Activated naive CD8-positive, alpha-beta T cell treated with anti-CD3 and anti-CD28 coated beads, Interleukin-2, amount 10 ng/mL, durations not matched to agents 7 days and 5 days (primary cell): ENCODE measurements at regions not wholly inside any gene's neighbourhood (a gene's known extent, or its start where the extent isn't known, plus 50 kb on each side); places are given as distances from the start of the nearest gene placed in this dataset.

ENCODE experiments used
- ATAC-seq: fragments of 150-1000 bp; cut with Tn5 transposase; one replicate; pipeline ENCODE4 v1.10.0; 2021; ENCODE audit warnings: low read depth, moderate library complexity
- POLR2A ChIA-PET: fragments of 350-600 bp; sonication (Branson Sonifier 250); formaldehyde crosslinking; loops from one replicate; lab custom pipeline; 2021; ENCODE audit warnings: antibody characterized with exemption; lab: Charles Lee
- DNase-seq: peaks from one replicate; pipeline ENCODE4 v3.0.0; 2021
- H3K27ac Mint-ChIP-seq: one replicate; pipeline ENCODE4 v1.8.0; 2022; ENCODE audit warnings: mild to moderate bottlenecking, mixed read lengths
- H3K27me3 Mint-ChIP-seq: one replicate; pipeline ENCODE4 v1.8.0; 2022; ENCODE audit warnings: mild to moderate bottlenecking, moderate library complexity, mixed read lengths
- H3K36me3 Mint-ChIP-seq: one replicate; pipeline ENCODE4 v1.8.0; 2021; ENCODE audit warnings: mild to moderate bottlenecking, mixed read lengths
- H3K4me1 Mint-ChIP-seq: one replicate; pipeline ENCODE4 v1.8.0; 2021; ENCODE audit warnings: mixed read lengths
- H3K4me3 Mint-ChIP-seq: one replicate; pipeline ENCODE4 v1.8.0; 2022; ENCODE audit warnings: mild to moderate bottlenecking, moderate library complexity, mixed read lengths
- H3K9me3 Mint-ChIP-seq: one replicate; pipeline ENCODE4 v1.8.0; 2021; ENCODE audit warnings: mixed read lengths

DNA sequence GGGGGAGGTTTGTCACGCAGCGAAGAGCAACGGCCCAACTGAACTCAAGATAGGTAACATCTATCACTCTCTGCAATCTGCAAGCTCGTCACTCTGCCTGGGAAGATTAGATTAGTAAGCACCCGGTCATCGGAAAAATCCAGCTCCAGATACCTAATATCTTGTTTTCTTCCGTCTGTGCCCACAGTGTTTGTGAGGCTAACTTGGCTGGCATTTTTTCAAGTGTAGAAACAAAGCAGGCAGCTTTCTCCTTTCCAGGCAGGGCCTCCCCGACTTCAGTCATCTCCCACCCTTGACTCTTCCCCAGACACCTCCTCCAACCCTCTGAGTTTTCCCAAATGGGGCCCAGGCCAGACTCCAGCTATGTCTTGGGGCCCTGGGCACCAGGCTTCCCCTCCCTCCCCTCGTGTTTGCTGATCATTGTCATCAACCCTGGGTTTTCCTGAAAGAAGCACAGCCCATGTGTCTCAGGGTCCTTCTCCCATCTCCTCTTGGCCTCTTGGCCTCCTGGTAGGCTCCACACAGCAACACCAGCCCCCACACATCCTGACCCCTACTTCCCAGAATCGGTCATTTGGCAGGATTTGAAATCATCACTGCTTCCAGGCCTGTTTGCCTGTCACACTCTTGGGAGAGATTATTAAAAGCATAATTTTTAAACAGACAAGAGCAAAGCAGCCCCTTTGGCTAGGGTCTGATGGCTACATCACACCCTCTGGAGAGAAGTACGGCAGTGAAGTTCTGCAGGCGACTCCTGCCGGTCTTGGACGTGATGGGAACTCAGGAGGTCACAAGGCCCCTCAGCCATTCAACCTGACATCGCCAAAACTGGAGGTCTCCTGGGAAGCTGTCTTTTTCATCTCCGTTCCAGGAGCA lies 144.9 kb upstream of the ID2 start:
- H3K27me3 Mint-ChIP-seq = no peaks in the 10 kb centered on the region
- ATAC-seq (no peak), DNase-seq (no peak)
- peak overlapping the region; percentile 68 for H3K27ac Mint-ChIP-seq
- H3K36me3 Mint-ChIP-seq = peaks cover 3% of the 10 kb centered on the region
- POLR2A ChIA-PET = interaction anchor here (0.6 to 1.9 kb wide), 5 partner anchors 14 to 469 kb away, joined by 3 to 10 read pairs (median 5); partner anchors contain the start of gene ID2
- peaks cover 8% of the 10 kb centered on the region for H3K9me3 Mint-ChIP-seq
- H3K4me1 Mint-ChIP-seq = peaks cover 50% of the 10 kb centered on the region
- no peak overlapping the region for H3K4me3 Mint-ChIP-seq

DNA sequence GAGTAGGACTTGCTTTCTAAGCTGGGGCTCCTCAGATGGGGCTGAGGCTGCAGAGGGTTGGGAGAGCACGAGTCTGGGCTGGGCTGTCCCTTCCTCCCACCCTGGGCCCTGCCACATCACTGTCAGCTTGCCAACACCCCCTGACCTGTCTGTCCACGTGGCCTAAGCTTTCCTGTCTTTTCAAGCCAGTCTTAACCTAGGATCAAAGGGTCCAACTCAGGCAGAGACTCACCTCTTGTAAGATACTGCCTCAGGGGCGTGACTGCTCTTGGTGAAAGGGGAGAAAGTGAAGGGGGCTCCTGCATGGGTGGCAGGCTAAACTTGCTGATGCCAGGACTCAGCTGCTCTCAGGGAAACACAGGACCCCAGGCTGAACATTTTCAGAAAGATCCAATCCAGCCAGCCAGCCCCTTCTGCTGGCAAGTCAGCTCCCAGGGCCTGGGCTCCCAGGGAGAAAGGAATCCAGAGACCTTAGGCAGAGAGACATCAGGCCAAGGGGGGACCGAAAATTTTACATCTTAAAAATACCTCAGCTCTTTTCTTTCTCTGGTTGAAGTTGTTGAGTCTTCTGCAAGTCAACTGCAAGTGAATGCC lies 144.2 kb upstream of the ID2 start:
- DNase-seq (no peak), ATAC-seq (no peak)
- H3K4me1 Mint-ChIP-seq = peaks cover 57% of the 10 kb centered on the region
- no peak overlapping the region for H3K4me3 Mint-ChIP-seq
- H3K27ac Mint-ChIP-seq = peak overlapping the region; percentile 67
- POLR2A ChIA-PET = interaction anchor here (0.9 to 1.9 kb wide), 6 partner anchors 8 to 144 kb away, joined by 3 to 10 read pairs (median 4); partner anchors contain the start of gene ID2
- no peaks in the 10 kb centered on the region for H3K27me3 Mint-ChIP-seq
- peaks cover 2% of the 10 kb centered on the region for H3K36me3 Mint-ChIP-seq
- H3K9me3 Mint-ChIP-seq = peaks cover 3% of the 10 kb centered on the region

DNA sequence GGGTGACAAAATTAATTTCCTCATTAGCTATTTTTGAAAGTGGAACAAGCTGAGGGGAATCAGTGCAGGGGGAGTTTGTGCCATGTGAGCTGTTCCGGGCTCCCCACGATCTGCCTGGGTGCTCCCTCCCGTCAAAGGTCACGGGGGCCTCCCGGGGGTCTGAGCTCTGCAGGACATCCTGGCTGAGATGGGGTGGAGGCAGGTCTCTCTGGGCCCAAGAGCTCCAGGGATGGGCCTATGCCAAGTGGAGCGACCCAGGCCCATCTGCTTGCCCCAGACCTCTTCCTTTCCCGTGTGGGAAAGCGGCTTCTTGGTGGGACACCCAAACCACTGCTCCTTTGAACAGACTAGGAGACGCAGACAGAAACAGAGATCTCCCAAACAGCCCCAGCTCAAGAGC lies 143.3 kb upstream of the ID2 start:
- H3K36me3 Mint-ChIP-seq = no peaks in the 10 kb centered on the region
- POLR2A ChIA-PET = interaction anchor here (1.2 to 1.9 kb wide), 6 partner anchors 9 to 143 kb away, joined by 3 to 10 read pairs (median 5); partner anchors contain the start of gene ID2
- H3K27ac Mint-ChIP-seq = peak overlapping the region; percentile 67
- no peak for DNase-seq
- no peak for ATAC-seq
- no peaks in the 10 kb centered on the region for H3K27me3 Mint-ChIP-seq
- H3K4me3 Mint-ChIP-seq = no peak overlapping the region
- peaks cover 66% of the 10 kb centered on the region for H3K4me1 Mint-ChIP-seq
- H3K9me3 Mint-ChIP-seq = no peaks in the 10 kb centered on the region

DNA sequence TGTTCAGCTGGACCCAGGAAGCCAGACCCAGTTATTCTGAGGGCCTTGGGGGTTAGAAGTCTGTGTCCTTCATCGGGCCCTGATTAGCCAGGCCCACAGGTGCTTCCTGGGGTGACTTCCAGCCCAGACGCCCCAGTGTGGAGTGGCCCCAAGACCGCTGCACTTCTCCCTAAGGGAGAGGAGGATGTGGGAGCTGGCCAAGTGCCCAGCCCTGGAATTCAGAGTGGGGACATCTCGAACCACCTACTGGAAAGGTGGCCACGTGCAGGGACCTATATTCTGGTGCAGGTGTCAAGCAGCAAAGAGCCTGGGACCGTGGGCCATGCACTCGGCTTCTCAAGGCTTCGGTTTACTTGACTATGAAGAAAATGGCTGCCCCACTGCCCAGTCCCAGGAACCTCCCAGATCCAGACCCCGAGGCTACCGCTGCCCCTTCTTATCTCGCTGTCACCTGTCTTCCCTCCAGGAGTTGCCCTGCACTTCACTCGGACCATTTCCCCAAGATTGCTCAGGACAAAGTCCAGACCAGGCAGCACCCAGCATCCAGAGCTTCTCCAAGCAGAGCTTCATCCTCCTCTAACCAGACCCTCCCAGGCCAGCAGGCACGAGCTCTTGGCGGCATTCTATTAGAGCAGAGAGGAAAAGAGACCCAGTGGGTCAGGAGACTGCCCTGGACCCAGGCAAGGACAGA lies 142.8 kb upstream of the ID2 start:
- Mint-ChIP-seq H3K27ac (peak overlapping the region; percentile 97), H3K36me3 (no peaks in the 10 kb centered on the region), H3K4me3 (no peak overlapping the region), H3K27me3 (no peaks in the 10 kb centered on the region), H3K9me3 (no peaks in the 10 kb centered on the region), H3K4me1 (peaks cover 71% of the 10 kb centered on the region)
- DNase-seq (no peak), ATAC-seq (no peak)
- POLR2A ChIA-PET = interaction anchor here (0.5 to 8.4 kb wide), 8 partner anchors 16 to 1551 kb away, joined by 3 to 122 read pairs (median 6); partner anchors contain the start of gene ID2

DNA sequence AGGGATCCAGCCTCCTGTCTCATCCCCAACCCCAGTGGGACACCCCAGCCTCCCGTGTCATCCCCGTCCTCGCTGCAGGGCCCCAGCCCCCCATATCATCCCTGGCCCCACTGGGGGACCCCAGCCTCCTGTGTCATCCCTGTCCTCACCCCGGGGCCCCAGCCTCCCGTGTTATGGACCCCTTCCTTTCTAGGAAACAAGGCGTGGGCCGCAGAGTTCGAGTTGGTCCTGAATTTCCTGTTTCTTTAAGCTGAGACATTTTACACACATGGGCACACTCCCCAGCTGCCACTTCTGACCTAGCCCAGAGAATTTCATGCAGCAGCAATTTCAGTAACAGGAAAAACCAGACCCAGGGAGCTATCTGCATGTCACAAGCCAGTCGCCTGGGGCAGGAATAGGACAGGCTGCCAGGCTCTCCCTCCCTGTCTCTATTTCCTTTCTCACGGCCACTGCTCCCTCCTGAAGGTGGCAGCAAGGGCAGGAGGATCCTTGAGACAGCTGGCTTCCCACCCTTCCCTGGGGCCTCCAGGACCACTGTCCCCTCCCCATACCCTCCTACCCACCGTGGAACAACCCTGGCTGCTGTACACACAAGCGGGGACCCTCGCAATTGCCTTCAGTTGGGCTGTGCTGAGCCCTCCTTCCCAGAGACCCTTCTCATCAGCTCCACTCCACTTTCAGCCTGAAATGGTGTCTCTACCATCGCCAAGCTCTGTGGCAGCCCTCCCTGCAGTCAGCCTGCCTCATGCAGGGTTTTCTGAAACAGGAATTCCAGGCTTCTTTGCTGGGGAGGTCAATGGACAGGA lies 141.9 kb upstream of the ID2 start:
- H3K4me3 Mint-ChIP-seq = peak overlapping the region; percentile 64
- ATAC-seq (no peak), DNase-seq (no peak)
- peaks cover 80% of the 10 kb centered on the region for H3K4me1 Mint-ChIP-seq
- H3K9me3 Mint-ChIP-seq = no peaks in the 10 kb centered on the region
- no peaks in the 10 kb centered on the region for H3K27me3 Mint-ChIP-seq
- peak overlapping the region; percentile 97 for H3K27ac Mint-ChIP-seq
- H3K36me3 Mint-ChIP-seq = no peaks in the 10 kb centered on the region
- POLR2A ChIA-PET = interaction anchor here (0.5 to 8.4 kb wide), 9 partner anchors 17 to 141 kb away, joined by 3 to 122 read pairs (median 4); partner anchors contain the start of gene ID2

DNA sequence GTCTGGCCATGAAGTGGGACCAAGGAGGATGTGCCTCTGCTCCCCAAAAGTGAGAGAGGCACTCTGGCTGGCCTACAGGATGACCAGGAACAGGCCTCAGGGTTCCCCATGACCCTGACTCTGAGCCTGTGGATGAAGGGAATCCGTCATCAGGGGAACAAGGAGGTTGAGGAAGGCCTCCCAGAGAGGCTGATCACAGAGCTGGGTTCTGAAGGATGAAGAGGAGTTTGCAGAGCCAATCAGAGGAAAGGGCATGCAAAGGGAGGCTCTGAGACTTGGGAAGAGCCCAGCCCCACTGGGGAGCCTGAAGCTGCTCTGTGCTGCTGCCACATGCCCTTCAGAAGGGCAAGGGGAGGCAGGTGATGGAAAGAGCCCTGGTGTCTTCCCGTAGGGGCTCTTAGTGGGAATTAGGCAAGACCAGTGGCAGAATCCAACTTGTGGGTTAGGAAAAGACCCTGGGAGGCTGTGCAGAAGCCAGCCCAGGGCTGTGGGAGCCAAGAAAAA lies 141.3 kb upstream of the ID2 start:
- no peaks in the 10 kb centered on the region for H3K36me3 Mint-ChIP-seq
- peaks cover 85% of the 10 kb centered on the region for H3K4me1 Mint-ChIP-seq
- no peak for ATAC-seq
- no peaks in the 10 kb centered on the region for H3K9me3 Mint-ChIP-seq
- peak overlapping the region; percentile 97 for H3K27ac Mint-ChIP-seq
- H3K4me3 Mint-ChIP-seq = peak overlapping the region; percentile 64
- H3K27me3 Mint-ChIP-seq = no peaks in the 10 kb centered on the region
- no peak for DNase-seq
- POLR2A ChIA-PET = interaction anchor here (1.2 to 8.4 kb wide), 6 partner anchors 17 to 231 kb away, joined by 3 to 122 read pairs (median 5); partner anchors contain the start of gene ID2

DNA sequence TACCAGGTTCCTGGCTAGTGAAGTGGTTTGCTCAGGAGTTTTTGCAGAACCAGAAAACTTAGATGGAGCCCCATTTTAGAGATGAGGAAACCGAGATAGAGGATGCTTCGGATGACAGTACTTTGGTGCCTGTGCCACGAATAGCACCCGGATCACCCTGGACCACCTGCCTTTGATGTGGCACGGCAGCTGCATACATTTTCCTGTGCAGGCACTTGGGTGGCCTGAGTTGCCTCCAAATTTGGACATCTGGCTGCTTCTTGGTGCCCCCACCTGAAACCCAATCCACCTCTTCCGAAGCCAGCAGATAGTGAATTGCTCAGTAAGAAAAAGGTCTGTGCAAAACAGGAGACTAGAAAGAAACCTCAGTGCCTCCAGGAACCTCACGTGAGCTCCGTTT lies 140.6 kb upstream of the ID2 start:
- peaks cover 82% of the 10 kb centered on the region for H3K4me1 Mint-ChIP-seq
- DNase-seq = peak; percentile 54
- peak overlapping the region; percentile 97 for H3K27ac Mint-ChIP-seq
- H3K36me3 Mint-ChIP-seq = no peaks in the 10 kb centered on the region
- no peaks in the 10 kb centered on the region for H3K9me3 Mint-ChIP-seq
- no peaks in the 10 kb centered on the region for H3K27me3 Mint-ChIP-seq
- POLR2A ChIA-PET = interaction anchor here (0.7 to 8.4 kb wide), 6 partner anchors 18 to 231 kb away, joined by 3 to 122 read pairs (median 4); partner anchors contain the start of gene ID2
- peak overlapping the region; percentile 64 for H3K4me3 Mint-ChIP-seq
- ATAC-seq = no peak

DNA sequence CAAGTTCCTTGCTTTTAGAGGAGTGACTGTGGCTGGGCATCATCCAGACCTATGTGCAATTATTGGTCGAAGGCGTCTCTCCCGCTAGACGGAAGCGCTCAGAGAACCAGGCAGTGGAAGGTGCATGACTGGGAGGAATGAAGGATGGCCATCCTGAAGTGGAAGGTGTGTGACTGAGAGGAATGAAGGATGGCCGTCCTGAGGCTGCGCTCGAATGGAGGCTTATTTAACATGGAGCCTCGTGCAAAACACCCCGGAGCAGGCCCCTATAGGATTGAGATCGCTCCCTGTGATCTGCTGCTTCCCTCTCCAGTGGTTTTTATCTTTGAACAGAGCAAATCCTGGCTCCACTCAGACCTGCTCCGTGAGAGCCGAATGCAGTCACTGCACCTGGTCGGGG lies 140.2 kb upstream of the ID2 start:
- Mint-ChIP-seq H3K27ac (peak overlapping the region; percentile 97), H3K9me3 (no peaks in the 10 kb centered on the region), H3K27me3 (no peaks in the 10 kb centered on the region), H3K4me1 (peaks cover 84% of the 10 kb centered on the region), H3K36me3 (no peaks in the 10 kb centered on the region), H3K4me3 (peak overlapping the region; percentile 64)
- POLR2A ChIA-PET = interaction anchor here (0.7 to 8.4 kb wide), 6 partner anchors 25 to 232 kb away, joined by 3 to 122 read pairs (median 6); partner anchors contain the start of gene ID2
- no peak for ATAC-seq
- DNase-seq = no peak

DNA sequence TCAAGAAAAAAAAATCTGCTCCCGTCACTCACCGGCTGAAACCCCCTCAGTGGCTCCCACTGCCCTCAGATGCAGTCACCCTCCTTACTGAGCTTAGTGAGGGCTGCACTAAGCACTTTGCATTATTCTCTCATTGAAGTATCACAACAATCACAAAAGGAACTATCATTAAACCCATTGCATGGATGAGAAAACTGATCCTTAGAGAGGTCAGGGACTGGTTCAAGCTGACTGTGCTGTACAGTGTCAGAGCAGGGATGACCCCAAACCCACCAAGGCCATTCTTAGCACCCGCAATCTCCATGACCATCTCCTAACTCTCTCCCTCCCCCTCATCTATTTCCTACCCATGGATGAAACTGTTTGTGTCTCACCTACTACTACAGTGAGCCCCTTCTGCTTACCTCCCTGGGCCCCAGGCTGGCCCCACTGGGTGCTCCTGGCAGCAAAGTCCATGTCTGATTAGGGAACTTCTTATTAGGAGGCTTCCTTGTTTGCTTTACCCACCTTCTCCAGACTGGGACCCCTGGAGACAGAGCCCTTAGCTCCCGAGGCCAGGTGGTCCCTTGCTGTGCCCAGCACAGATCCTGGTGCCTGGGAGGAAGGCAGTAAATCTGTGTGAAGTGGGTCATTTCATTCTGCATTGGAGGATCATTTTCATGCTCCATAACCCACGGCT lies 139.3 kb upstream of the ID2 start:
- DNase-seq (no peak), ATAC-seq (no peak)
- Mint-ChIP-seq H3K4me1 (peaks cover 88% of the 10 kb centered on the region), H3K27ac (peak overlapping the region; percentile 97), H3K27me3 (no peaks in the 10 kb centered on the region), H3K4me3 (no peak overlapping the region), H3K9me3 (no peaks in the 10 kb centered on the region), H3K36me3 (no peaks in the 10 kb centered on the region)
- POLR2A ChIA-PET = interaction anchor here (1.1 to 8.4 kb wide), 8 partner anchors 42 to 142 kb away, joined by 3 to 122 read pairs (median 10); partner anchors contain the start of gene ID2

DNA sequence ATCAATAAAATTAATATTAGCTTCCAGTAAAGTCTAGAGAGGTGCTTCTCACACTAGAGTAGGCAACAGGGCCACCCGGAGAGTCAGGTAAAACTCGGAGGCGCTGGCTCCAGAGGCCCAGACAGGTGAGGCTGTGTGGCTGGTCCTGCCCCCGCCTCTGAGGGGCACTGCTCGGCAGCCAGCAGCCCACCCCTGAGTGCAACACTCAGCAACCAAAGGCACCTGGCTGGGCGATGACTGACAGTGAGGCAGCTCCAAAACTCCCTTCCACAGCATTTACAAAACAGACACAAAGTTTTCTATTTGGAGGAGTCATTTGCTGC lies 138.8 kb upstream of the ID2 start:
- POLR2A ChIA-PET = interaction anchor here (0.6 to 8.4 kb wide), 14 partner anchors 11 to 242 kb away, joined by 3 to 122 read pairs (median 7); partner anchors contain the start of gene ID2
- H3K4me3 Mint-ChIP-seq = peak overlapping the region; percentile 68

DNA sequence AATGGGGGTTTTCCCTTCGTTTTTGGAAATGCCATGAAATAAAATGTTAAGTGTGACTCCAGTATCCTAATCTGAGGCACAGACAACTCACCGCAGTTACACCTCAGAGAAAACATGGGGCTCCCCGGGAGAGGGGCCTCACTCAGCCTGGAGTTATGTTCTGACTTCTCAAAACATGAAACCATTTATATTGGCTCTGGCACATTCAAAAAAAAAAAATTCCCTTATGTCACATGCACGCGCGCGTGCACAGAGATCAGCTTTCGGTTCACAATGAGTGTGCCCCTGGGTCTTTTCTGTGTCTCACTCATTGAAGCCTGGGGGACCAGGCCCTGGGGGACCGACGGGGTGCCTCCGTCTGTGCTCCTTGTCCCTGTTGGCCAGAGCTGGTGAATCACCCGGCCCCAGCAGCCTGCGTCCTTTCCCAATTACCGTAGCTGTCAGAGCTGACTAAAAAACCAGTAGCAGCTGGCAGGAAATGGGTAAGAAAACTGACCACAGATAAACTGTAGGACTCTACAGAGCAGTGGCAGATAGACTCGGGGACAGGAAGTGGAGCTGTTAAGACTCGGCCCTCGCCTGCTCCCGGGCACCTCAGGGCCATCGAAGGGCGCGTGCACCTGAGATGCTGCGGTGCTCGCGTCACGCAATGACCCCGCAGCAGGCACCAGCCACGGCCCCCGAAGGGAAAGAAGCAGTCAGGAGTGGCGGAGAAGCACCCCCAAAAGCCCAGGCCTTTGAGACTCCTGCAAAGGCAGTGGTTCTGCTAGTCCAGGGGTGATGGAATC lies 138.3 kb upstream of the ID2 start:
- peak; percentile 70 for DNase-seq
- peak; percentile 32 for ATAC-seq
- H3K27ac Mint-ChIP-seq = peak overlapping the region; percentile 97
- H3K4me3 Mint-ChIP-seq = peak overlapping the region; percentile 68
- no peaks in the 10 kb centered on the region for H3K36me3 Mint-ChIP-seq
- H3K9me3 Mint-ChIP-seq = no peaks in the 10 kb centered on the region
- H3K4me1 Mint-ChIP-seq = peaks cover 84% of the 10 kb centered on the region
- H3K27me3 Mint-ChIP-seq = no peaks in the 10 kb centered on the region
- POLR2A ChIA-PET = interaction anchor here (0.6 to 8.4 kb wide), 16 partner anchors 11 to 242 kb away, joined by 3 to 122 read pairs (median 5); partner anchors contain the start of gene ID2

More for the DNA sequence above, 138.8 kb upstream of the ID2 start:
- no peak for ATAC-seq
- Mint-ChIP-seq H3K36me3 (no peaks in the 10 kb centered on the region), H3K27ac (peak overlapping the region; percentile 97), H3K27me3 (no peaks in the 10 kb centered on the region), H3K4me1 (peaks cover 88% of the 10 kb centered on the region), H3K9me3 (no peaks in the 10 kb centered on the region)
- DNase-seq = peak; percentile 33
